ENCODE measurements at regions not wholly inside any gene's neighbourhood (a gene's known extent, or its start where the extent isn't known, plus 50 kb on each side); places are given as distances from the start of the nearest gene placed in this dataset.
"Not testable (repeated sequence)": the region's sequence is repeated elsewhere in the genome, so short reads cannot be mapped to it uniquely, and the experiment has no call there.

GRCh38 chr5:44051591-44051990 lies 337.6 kb downstream of the FGF10 start:
- ATAC-seq (no peak), FAIRE-seq (no peak), DNase-seq (ENCODE audit: low read depth in 1 of 2, low spot score in 1 of 2) (no peak)
- Histone ChIP-seq H3K4me2 (no peak overlapping the region), H3K4me3 (no peak overlapping the region), H3K9me3 (no peaks in the 10 kb centered on the region), H3K27ac (no peak overlapping the region), H3K4me1 (no peaks in the 10 kb centered on the region)
- TF ChIP-seq EHMT2 (IDR thresholded peaks at IDR 0.05; ENCODE audit: low read depth), result no peak
- TF ChIP-seq RNF2 (IDR thresholded peaks at IDR 0.05; ENCODE audit: borderline replicate concordance, low read depth), result no peak
- TF ChIP-seq POLR2A (IDR thresholded peaks at IDR 0.05; ENCODE audit: low read length), result no peak
- no peak for TF ChIP-seq FOSB (CRISPR knock-in tag; IDR thresholded peaks at IDR 0.05)
- no peak for TF ChIP-seq KDM1A (IDR thresholded peaks at IDR 0.05; ENCODE audit: low read depth)
- no peak for TF ChIP-seq CEBPB (IDR thresholded peaks at IDR 0.05)
- no peak for TF ChIP-seq PHF8 (IDR thresholded peaks at IDR 0.05; ENCODE audit: borderline replicate concordance, low read depth)
- TF ChIP-seq SREBF2 (IDR thresholded peaks at IDR 0.05), result no peak
- no peak for TF ChIP-seq RARB (CRISPR knock-in tag; IDR thresholded peaks at IDR 0.05)
- TF ChIP-seq, protein P1, sequence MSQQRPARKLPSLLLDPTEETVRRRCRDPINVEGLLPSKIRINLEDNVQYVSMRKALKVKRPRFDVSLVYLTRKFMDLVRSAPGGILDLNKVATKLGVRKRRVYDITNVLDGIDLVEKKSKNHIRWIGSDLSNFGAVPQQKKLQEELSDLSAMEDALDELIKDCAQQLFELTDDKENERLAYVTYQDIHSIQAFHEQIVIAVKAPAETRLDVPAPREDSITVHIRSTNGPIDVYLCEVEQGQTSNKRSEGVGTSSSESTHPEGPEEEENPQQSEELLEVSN (IDR thresholded peaks at IDR 0.05; ENCODE audit: borderline replicate concordance, low read depth), result no peak
- TF ChIP-seq, protein P2, sequence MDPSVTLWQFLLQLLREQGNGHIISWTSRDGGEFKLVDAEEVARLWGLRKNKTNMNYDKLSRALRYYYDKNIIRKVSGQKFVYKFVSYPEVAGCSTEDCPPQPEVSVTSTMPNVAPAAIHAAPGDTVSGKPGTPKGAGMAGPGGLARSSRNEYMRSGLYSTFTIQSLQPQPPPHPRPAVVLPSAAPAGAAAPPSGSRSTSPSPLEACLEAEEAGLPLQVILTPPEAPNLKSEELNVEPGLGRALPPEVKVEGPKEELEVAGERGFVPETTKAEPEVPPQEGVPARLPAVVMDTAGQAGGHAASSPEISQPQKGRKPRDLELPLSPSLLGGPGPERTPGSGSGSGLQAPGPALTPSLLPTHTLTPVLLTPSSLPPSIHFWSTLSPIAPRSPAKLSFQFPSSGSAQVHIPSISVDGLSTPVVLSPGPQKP (IDR thresholded peaks at IDR 0.05; ENCODE audit: low read depth, low read length), result no peak
- TF ChIP-seq FOXS1 (CRISPR knock-in tag; IDR thresholded peaks at IDR 0.05), result no peak
- ChIA-PET CTCF (interaction anchor here (1.0 kb wide), 1 partner anchor 18 kb away, joined by 6 read pairs; no protein-coding TSS in a partner anchor), POLR2A (no interaction called here)
- 0% methylated on average over 2 of the region's 2 CpGs for WGBS (ENCODE audit: missing lambda C conversion rate)

DNA sequence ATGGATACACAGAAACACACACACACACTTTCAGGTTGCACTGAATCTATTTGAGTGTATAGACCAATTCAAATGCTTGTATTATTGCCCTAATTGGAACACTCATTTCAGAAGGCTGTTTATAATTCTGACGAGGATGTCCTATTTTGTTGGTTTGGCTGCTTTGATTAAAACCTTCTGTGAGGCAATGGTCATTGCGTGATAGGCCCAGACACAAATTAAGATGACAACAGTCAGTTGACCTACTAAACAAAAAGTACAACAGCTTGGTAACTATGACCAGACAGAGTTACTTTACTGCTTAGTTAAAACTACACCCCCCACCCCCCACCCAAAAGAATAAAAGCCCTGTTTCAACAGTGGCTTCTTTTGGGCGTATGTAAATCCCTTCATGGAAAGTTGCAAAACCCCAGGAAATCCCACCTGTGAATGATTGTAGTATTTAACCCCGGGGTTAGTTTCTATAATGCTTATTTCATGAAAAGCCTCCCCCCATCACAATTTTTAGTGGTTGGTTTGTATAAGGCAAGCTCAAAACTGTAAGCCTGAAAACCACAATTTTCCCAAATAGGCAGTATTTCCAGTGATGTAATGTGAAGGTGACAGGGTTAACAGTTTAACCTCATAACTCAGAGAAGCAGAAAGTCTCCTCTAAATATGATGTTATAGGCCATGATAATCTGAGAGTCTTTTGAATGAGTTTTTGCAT lies 340.8 kb downstream of the FGF10 start:
- ATAC-seq (no peak), FAIRE-seq (no peak), DNase-seq (ENCODE audit: low read depth in 1 of 2, low spot score in 1 of 2) (no peak)
- POLR2A ChIA-PET, result no interaction called here
- Histone ChIP-seq H3K27ac (no peak overlapping the region), H3K4me1 (no peaks in the 10 kb centered on the region), H3K4me3 (no peak overlapping the region), H3K4me2 (no peak overlapping the region), H3K9me3 (no peaks in the 10 kb centered on the region)
- CTCF ChIA-PET, result no interaction called here
- 27% methylated on average over 4 of the region's 4 CpGs for WGBS (ENCODE audit: missing lambda C conversion rate)
- no peak for TF ChIP-seq FOXS1 (CRISPR knock-in tag; IDR thresholded peaks at IDR 0.05)
- no peak for TF ChIP-seq CTCF (IDR thresholded peaks at IDR 0.05)

DNA sequence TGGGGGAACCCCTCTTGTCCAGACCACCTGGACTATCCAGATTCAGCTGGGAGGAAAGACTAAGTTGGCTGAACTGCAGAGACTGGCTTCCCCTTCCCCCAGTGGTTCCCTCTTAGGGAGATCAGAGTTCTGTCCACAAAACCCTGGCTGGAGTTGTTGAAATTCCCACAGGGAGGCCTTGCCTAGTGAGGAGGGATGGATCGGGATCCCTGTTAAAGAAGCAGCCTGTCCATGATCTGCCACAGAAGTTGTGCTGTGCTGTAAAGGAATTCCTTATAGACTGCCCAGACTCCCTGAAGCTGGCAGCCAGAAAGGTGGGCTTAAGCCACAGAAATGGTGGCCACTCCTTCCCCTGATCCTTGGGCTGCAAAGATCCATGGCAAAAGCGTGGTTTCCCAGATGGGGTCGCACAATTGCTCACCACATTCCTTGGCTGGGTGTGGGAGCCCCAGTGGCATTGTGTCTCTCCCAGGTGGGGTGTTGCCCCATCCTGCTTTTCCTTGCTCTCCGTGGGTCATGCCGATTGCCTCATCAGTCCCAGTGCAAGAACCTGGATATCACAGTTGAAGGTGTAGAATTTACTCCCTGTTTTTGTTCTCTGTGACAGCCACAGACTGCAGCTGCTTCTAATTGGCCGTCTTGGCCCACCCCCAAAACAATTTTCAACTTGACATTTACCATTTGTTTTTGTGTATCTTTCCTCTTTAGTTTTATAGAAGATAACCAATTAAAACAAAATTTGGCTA lies 342.4 kb downstream of the FGF10 start:
- no peak overlapping the region for H3K4me3 ChIP-seq
- 4% methylated on average over 6 of the region's 6 CpGs for WGBS (ENCODE audit: missing lambda C conversion rate)
- H3K9me3 ChIP-seq, result no peaks in the 10 kb centered on the region
- TF ChIP-seq MAZ (IDR thresholded peaks at IDR 0.05; ENCODE audit: borderline replicate concordance, low read depth, low read length), result no peak
- TF ChIP-seq HMGXB4 (CRISPR knock-in tag; IDR thresholded peaks at IDR 0.05; ENCODE audit: borderline replicate concordance), result no peak
- CTCF ChIA-PET, result no interaction called here
- no peak overlapping the region for H3K4me2 ChIP-seq
- no peak for ATAC-seq
- no peaks in the 10 kb centered on the region for H3K4me1 ChIP-seq
- no peak overlapping the region for H3K27ac ChIP-seq
- POLR2A ChIA-PET, result no interaction called here
- no peak for FAIRE-seq
- no peak for DNase-seq (ENCODE audit: low read depth in 1 of 2, low spot score in 1 of 2)

DNA sequence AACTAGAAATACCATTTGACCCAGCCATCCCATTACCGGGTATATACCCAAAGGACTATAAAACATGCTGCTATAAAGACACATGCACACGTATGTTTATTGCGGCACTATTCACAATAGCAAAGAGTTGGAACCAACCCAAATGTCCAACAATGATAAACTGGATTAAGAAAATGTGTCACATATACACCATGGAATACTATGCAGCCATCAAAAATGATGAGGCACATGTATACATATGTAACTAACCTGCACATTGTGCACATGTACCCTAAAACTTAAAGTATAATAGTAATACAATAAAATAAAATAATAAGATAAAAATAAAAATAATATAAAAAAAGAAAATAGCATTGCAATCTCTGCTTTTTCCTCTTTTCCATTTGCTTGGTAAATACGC lies 344.7 kb downstream of the FGF10 start:
- H3K27ac ChIP-seq; H3K4me3 ChIP-seq; DNase-seq (ENCODE audit: low read depth in 1 of 2, low spot score in 1 of 2); H3K9me3 ChIP-seq; ATAC-seq; POLR2A ChIA-PET; FAIRE-seq; H3K4me1 ChIP-seq; CTCF ChIA-PET; H3K4me2 ChIP-seq: not testable (repeated sequence)
- 43% methylated on average over 4 of the region's 4 CpGs for WGBS (ENCODE audit: missing lambda C conversion rate)
